HPDE6-E6E7 (cell line): ENCODE measurements at regions not wholly inside any gene's neighbourhood (a gene's known extent, or its start where the extent isn't known, plus 50 kb on each side); places are given as distances from the start of the nearest gene placed in this dataset.

ENCODE experiments used
- DNase-seq: peaks from one replicate; pipeline ENCODE4 v3.0.0; 2011; ENCODE audit warnings: missing footprints; ENCODE audit errors: extremely low spot score

GRCh38 chr1:217090060-217090911 is 367.1 kb upstream of the ESRRG start:
- no peak for DNase-seq

DNA sequence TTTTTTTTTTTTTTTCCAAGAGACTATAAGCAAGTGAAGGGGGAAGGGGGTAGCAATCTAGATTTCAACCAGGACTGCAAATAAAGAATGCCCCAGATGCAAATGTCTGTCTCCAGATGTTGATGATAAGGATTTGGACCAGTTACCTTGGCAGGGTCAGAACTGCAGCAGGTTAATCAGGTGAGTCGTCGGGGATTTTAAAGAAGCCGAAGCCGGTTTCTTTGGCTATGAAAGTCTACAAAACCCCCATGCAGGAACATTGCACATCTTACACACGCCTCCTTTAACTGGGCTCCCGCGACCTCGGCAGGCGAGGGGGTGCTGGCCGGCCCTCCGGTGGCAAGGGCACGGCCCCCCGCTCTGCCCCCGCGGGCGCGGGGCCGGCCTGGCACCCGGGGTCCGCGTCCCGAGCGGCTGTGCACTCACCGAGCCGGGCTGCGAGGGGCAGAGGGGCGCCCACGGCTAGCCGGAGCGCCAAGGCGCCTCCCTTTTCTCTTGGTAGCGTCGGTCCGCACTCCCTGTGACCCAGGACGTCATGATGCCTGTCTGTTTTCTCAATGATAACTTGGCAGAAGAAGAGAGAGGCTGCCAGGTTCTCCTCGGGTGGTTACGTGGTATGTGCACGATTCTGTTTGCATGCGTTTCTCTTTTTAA is 366.3 kb upstream of the ESRRG start:
- DNase-seq, result peak; percentile 40

GRCh38 chr1:217088521-217089284 is 365.5 kb upstream of the ESRRG start:
- no peak for DNase-seq

DNA sequence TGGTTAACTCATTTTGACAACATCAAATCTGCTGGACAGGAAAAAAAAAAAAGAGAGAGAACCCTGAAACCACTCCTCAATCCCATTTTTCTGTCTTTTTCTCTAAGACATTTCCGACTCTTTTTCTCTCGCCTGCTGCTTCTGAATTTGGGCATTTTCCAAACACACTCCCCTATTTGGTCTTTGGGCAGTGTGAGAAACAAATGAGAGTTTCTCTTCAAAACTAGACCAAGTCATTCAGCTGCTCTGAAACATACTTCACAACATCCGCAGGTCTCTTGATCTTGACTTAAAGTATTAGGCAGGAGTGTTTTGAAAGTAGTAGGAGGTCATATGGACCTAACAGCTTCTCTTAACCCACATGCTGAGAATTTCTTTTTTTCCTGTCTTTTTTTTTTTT is 364.8 kb upstream of the ESRRG start:
- no peak for DNase-seq

GRCh38 chr1:217079584-217079983 is 356.4 kb upstream of the ESRRG start:
- no peak for DNase-seq

DNA sequence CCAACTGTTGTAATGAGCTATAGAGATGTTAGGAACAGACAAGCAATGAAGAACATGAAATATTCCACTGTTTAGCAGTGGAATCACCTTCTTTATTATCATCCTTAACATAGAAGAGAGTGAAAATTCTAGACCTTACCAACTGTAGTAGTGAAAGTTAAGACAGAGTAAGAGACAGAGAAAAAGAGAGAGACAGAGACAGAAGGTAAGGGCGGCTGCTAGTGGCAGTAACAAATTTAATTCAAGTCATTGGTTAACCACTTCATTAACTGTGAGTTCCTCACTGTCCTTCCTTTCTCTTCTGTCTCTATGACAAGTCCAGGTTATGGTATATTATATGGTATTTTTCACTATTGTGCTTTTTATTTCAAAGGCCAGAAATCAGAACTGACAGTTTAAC is 355.7 kb upstream of the ESRRG start:
- DNase-seq, result no peak

GRCh38 chr1:217078078-217078690 is 355.0 kb upstream of the ESRRG start:
- no peak for DNase-seq

GRCh38 chr1:217077426-217077825 is 354.2 kb upstream of the ESRRG start:
- DNase-seq, result no peak

- DNase-seq, result no peak
These were observed 353.7 kb upstream of the ESRRG start for GRCh38 chr1:217076902-217077301.

- no peak for DNase-seq
These were observed 349.7 kb upstream of the ESRRG start for GRCh38 chr1:217072926-217073325.

GRCh38 chr1:217067642-217068041 is 344.4 kb upstream of the ESRRG start:
- no peak for DNase-seq

DNA sequence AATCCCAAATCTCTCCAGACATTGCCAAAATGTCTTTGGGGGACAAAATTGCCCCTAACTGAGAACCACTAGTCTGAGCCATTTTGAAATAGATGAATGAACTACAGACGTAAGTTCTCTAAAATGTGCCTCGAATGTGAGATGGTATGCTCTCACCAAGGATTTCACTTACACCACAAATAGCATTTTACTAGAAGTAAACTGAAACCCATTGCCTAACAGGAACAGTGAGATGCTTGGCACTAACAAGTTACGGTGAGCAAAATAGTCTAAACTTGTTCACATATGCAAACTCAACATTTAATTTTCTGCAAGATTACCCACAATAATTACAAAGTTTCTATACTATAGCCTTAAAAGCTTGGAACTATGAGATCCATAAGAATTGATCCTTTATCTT is 343.6 kb upstream of the ESRRG start:
- DNase-seq, result no peak

GRCh38 chr1:217063172-217063908 is 340.1 kb upstream of the ESRRG start:
- DNase-seq, result no peak

DNA sequence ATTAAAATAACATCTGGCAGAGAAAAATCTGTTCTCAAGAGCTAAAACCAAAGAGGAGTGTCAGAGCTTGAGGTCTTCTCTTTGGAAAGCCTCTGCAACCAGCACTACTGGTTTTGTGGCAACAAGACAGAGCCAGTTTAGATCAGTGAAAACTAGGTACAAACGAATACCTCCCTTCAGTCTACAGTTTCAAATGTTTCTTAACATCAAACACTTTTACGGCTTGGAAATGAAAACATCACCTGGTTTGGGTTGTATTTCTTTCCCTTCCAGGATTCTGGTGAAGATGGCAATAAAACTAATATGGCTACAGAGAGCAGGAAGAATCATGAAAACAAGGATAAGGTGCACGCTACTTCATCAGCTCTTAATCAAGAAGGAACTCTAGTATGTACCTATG is 339.4 kb upstream of the ESRRG start:
- no peak for DNase-seq

DNA sequence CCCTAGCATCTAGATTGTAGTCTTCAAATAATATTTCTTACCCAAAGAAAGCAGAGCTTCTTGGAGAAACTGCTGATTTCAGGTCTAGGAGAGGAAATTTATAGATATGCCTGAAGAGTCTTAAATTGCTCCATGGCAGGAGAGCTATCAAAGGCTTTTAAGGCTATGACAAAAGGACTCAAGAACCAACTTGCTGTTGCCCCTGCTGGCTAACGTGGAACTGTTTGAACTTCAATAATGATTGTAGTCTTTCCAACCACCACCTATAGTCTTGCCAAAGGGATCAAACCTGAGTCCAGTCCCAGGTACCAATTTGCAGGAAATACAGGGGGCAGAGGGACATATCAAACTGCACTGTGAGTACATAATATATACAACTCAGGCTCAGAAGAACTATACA is 336.2 kb upstream of the ESRRG start:
- no peak for DNase-seq

GRCh38 chr1:217053676-217054075 is 330.4 kb upstream of the ESRRG start:
- DNase-seq, result no peak

DNA sequence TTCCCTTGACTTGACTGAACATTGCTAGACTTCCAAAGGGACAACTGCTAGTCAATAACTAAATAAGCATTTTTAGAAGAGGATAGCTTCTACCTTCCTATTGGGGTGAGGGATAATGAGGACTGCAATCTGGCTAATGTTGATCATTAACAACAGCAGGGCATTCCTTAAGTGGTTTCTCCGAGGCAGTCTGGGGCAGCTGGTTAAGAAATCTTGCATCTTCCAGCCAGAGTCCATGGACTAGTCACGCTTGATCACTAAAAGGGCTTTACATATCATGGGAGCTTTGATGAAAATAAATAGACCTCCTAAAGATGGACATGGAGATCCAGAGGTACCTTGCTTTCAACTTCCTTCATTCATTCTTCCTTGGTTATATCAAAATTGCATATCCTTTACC is 329.4 kb upstream of the ESRRG start:
- DNase-seq, result no peak

- no peak for DNase-seq
These were observed 329.0 kb upstream of the ESRRG start for GRCh38 chr1:217052196-217052595.

DNA sequence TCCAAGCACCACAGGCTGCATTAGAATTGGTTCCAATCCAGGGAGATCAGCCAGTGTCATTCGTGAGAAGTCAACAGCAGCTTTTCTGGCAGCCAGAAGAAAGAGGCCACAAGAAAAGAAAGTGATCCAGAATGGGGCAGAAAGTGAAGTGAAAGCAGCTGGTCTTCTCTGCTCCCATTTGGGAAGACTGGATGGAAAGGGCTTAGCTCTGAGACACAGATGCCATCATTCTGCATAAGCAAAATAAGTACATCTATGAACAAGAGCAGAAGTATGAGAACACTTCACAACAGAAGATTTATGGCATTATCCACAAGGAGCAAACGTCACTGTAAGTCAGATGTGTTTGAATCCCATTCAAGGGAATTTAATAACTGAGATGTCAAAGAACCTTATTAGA is 326.5 kb upstream of the ESRRG start:
- no peak for DNase-seq

- DNase-seq, result no peak
These were observed 325.9 kb upstream of the ESRRG start for GRCh38 chr1:217049081-217049480.

GRCh38 chr1:217048104-217048707 is 325.0 kb upstream of the ESRRG start:
- no peak for DNase-seq
